ENCODE measurements at regions not wholly inside any gene's neighbourhood (a gene's known extent, or its start where the extent isn't known, plus 50 kb on each side); places are given as distances from the start of the nearest gene placed in this dataset.

DNA sequence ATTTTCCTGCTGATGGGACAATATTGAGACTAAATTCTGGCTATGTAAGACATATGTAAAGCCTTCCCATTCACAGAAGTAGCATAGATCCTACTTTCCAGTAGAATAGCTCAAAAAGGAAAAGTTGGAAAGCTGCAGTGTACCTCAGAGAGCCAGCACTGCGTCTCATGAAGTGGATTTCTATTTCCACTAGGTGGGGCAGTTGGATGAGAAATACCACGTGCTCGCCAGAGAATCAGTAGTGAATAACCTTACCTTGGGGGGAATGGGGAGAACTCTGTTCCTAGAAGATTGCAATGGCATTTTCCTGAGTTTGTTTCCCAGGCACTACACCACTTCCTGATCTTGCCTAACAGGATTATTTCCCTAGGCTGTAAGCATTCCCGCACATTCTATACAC lies 907.1 kb downstream of the FSTL5 start:
- peak; percentile 26 for FAIRE-seq
- CTCF ChIA-PET = interaction anchor here (1.0 to 2.4 kb wide), 9 partner anchors 10 to 1772 kb away, joined by 3 to 23 read pairs (median 4); no protein-coding TSS in a partner anchor
- POLR2A ChIA-PET = no interaction called here

GRCh38 chr4:161256172-161256571 lies 907.6 kb downstream of the FSTL5 start:
- DNase-seq (ENCODE audit: low read depth, low spot score) (no peak), FAIRE-seq (no peak)
- Histone ChIP-seq H3K4me1 (ENCODE audit: control insufficient read depth, extremely low read depth, insufficient read depth, low read length) (no peaks in the 10 kb centered on the region), H3K79me2 (ENCODE audit: control insufficient read depth, insufficient read depth, low read length) (no peaks in the 10 kb centered on the region), H4K20me1 (replicated peaks; ENCODE audit: control insufficient read depth, extremely low read depth, insufficient read depth, low read length) (no peaks in the 10 kb centered on the region), H3K4me3 (replicated peaks in 1 of 3; ENCODE audit: insufficient read depth in 1 of 3, low read depth in 1 of 3, low read length in 3 of 3) (no peak overlapping the region), H3K27me3 (ENCODE audit: control insufficient read depth in 2 of 2, insufficient read depth in 2 of 2, low read length in 2 of 2) (no peaks in the 10 kb centered on the region), H3K9ac (replicated peaks; ENCODE audit: extremely low read depth, insufficient read depth, low read length) (no peak overlapping the region), H2AFZ (ENCODE audit: low read depth, low read length) (no peak overlapping the region), H3K36me3 (ENCODE audit: control insufficient read depth in 2 of 2, extremely low read depth in 1 of 2, insufficient read depth in 2 of 2, low read length in 2 of 2) (no peaks in the 10 kb centered on the region), H3K4me2 (ENCODE audit: insufficient read depth, low read length) (no peak overlapping the region), H3K9me1 (replicated peaks; ENCODE audit: control insufficient read depth, extremely low read depth, insufficient read depth, low read length) (no peaks in the 10 kb centered on the region), H3K27ac (ENCODE audit: insufficient read depth, low read depth, low read length) (no peak overlapping the region), H3K9me3 (replicated peaks; ENCODE audit: control insufficient read depth, insufficient read depth, low read length) (no peaks in the 10 kb centered on the region)
- dilution Hi-C loops (cut with MboI; ENCODE audit: extremely low pct_ligation_motif_present, low sequenced_read_pairs) (no loop called here), intact Hi-C loops (cut with micrococcal nuclease) (loop anchor here (1.0 to 10.0 kb wide), 7 partner anchors 159 to 1771 kb away; no protein-coding TSS in a partner anchor)
- CTCF ChIA-PET = interaction anchor here (1.0 to 2.4 kb wide), 6 partner anchors 164 to 1771 kb away, joined by 3 to 23 read pairs (median 4); no protein-coding TSS in a partner anchor
- POLR2A ChIA-PET = no interaction called here
- no peak for TF ChIP-seq MYC (IDR thresholded peaks at IDR 0.05; ENCODE audit: low read depth, low read length)
- no peak for TF ChIP-seq CTCF (IDR thresholded peaks at IDR 0.05; ENCODE audit: extremely low read depth in 1 of 2, insufficient read depth in 1 of 2, low read depth in 1 of 2, low read length in 2 of 2)
- no peak for TF ChIP-seq JUN (IDR thresholded peaks at IDR 0.05; ENCODE audit: borderline replicate concordance, insufficient read depth, insufficient read length, low read depth)
- no peak for TF ChIP-seq GATA2 (IDR thresholded peaks at IDR 0.05; ENCODE audit: insufficient read depth, insufficient read length, low read depth, low read length)
- BruUV-seq (replicated peaks) = no TSS peak

More for the DNA sequence above, 907.1 kb downstream of the FSTL5 start:
- H4K20me1 ChIP-seq (replicated peaks; ENCODE audit: control insufficient read depth, extremely low read depth, insufficient read depth, low read length) = no peaks in the 10 kb centered on the region
- H3K79me2 ChIP-seq (ENCODE audit: control insufficient read depth, insufficient read depth, low read length) = no peaks in the 10 kb centered on the region
- no peak overlapping the region for H3K27ac ChIP-seq (ENCODE audit: insufficient read depth, low read depth, low read length)
- dilution Hi-C loops (cut with MboI; ENCODE audit: extremely low pct_ligation_motif_present, low sequenced_read_pairs) (no loop called here), intact Hi-C loops (cut with micrococcal nuclease) (loop anchor here (1.0 to 10.0 kb wide), 7 partner anchors 158 to 1772 kb away; no protein-coding TSS in a partner anchor)
- no peak overlapping the region for H3K4me2 ChIP-seq (ENCODE audit: insufficient read depth, low read length)
- H3K4me3 ChIP-seq (replicated peaks in 1 of 3; ENCODE audit: insufficient read depth in 1 of 3, low read depth in 1 of 3, low read length in 3 of 3) = no peak overlapping the region
- no peak overlapping the region for H3K9ac ChIP-seq (replicated peaks; ENCODE audit: extremely low read depth, insufficient read depth, low read length)
- H3K9me3 ChIP-seq (replicated peaks; ENCODE audit: control insufficient read depth, insufficient read depth, low read length) = no peaks in the 10 kb centered on the region
- no peaks in the 10 kb centered on the region for H3K9me1 ChIP-seq (replicated peaks; ENCODE audit: control insufficient read depth, extremely low read depth, insufficient read depth, low read length)
- DNase-seq (ENCODE audit: low read depth, low spot score) = peak; percentile 24
- no peak overlapping the region for H2AFZ ChIP-seq (ENCODE audit: low read depth, low read length)
- TF ChIP-seq CTCF (IDR thresholded peaks at IDR 0.05; ENCODE audit: extremely low read depth in 1 of 2, insufficient read depth in 1 of 2, low read depth in 1 of 2, low read length in 2 of 2) (peak; percentile 21 to 30), GATA2 (IDR thresholded peaks at IDR 0.05; ENCODE audit: insufficient read depth, insufficient read length, low read depth, low read length) (no peak)
- no peaks in the 10 kb centered on the region for H3K27me3 ChIP-seq (ENCODE audit: control insufficient read depth in 2 of 2, insufficient read depth in 2 of 2, low read length in 2 of 2)
- no peaks in the 10 kb centered on the region for H3K36me3 ChIP-seq (ENCODE audit: control insufficient read depth in 2 of 2, extremely low read depth in 1 of 2, insufficient read depth in 2 of 2, low read length in 2 of 2)
- no TSS peak for BruUV-seq (replicated peaks)
- no peaks in the 10 kb centered on the region for H3K4me1 ChIP-seq (ENCODE audit: control insufficient read depth, extremely low read depth, insufficient read depth, low read length)

Data from endothelial cell of umbilical vein (primary cell).